Skeletal muscle cell (primary cell): ENCODE measurements at regions not wholly inside any gene's neighbourhood (a gene's known extent, or its start where the extent isn't known, plus 50 kb on each side); places are given as distances from the start of the nearest gene placed in this dataset.
"Not testable (repeated sequence)": the region's sequence is repeated elsewhere in the genome, so short reads cannot be mapped to it uniquely, and the experiment has no call there.

Experiments
- DNase-seq: peaks from one replicate; pipeline ENCODE4 v3.0.0-alpha.2; 2010; ENCODE audit warnings: low read depth
- H3K4me3 ChIP-seq: 2 replicates; pipeline ENCODE4 v1.5.1; 2011; ENCODE audit warnings: low read depth, mild to moderate bottlenecking, control low read depth, low read length, moderate library complexity

DNA sequence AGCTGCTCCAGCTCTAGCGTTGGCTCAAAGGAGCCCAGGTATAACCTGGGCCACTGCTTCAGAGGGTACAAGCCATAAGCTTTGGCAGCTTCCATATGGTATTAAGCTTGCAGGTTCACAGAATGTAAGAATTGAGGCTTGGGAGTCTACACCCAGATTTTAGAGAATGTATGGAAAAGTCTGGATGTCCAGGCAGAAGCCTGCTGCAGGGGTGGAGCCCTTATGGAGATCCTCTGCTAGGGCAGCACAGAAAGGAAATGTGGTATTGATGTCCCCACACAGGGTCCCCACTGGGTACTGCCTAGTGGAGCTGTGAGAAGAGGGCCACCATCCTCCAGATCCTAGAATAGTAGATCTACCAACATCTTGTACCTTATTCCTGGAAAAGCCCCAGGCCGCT lies 626.9 kb downstream of the MAT2B start:
- no peak for DNase-seq
- H3K4me3 ChIP-seq: no peak overlapping the region

GRCh38 chr5:164137095-164137494 lies 631.7 kb downstream of the MAT2B start:
- H3K4me3 ChIP-seq: no peak overlapping the region
- no peak for DNase-seq

DNA sequence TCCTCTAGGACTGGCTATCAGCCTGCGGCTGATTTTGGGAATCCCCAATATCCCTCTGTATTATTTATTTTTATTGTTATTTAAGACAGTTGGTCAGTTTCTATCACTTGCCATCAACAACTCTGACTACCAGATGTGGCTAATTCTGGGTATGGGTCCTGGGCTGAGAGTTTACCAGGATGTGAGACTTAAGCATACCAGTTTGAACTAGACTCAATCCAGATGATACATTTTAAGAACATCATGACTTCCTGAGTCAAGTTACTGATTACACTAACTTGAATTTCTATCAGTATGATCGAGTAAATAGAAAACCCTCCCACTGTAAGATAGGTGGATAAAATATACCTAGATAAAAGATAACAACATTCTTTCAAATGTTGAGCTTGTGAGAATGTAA lies 634.0 kb downstream of the MAT2B start:
- no peak overlapping the region for H3K4me3 ChIP-seq
- no peak for DNase-seq

DNA sequence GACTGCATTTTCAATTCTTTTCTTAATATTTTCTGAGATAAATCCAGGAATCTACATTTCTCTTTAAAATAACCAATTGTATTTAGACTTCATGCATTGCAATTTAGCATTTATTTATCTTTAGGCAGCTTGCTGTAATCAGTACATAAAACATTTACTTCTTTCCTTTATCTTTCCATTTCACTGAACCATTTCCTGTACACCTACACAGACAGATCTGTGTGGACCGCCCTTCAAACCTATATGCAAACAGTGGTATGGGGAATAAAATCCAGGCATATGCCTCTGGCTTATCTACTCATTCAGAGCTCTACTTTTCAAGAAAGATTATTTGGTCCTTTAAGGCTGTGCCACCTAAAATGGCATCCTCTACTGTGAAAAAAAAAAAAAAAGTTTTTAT lies 640.0 kb downstream of the MAT2B start:
- no peak for DNase-seq
- no peak overlapping the region for H3K4me3 ChIP-seq

DNA sequence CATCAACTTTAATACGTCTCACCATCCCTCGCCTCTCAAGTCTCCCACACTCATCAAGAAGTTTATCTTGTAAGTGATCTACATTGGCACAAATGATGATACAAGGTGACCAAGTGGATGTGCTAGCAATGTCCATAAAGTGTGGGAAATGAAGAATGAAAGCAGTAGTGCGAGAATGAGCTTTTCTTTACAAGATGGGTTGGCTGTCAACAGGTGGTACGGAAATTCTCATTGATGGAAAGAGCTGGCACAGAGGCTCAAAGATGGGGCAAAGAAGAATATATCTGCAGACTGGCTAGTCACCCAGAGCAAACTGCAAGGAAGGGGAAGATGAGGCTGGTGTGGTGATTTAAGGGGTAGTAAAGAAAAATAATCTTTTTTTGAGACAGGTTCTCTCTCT lies 640.8 kb downstream of the MAT2B start:
- no peak for DNase-seq
- no peak overlapping the region for H3K4me3 ChIP-seq

DNA sequence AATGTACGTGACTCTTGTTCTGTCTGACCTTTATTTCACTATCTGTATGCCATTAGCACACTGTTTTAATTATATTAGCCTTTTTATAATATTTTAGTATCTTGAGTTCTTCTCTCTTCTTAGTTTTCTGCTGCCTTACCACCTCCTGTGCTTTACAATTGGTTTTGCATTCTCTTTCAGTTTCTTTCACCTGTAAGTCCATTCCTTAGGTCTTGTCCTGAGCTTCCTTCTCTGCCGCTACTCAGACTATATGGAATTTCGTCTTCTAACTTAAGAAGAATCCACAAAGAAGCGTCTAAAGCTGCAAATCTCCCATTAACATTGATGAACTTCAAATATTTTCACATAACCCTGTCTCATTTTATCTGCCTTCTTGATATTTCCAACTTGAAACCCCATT lies 642.9 kb downstream of the MAT2B start:
- no peak for DNase-seq
- H3K4me3 ChIP-seq: no peak overlapping the region

GRCh38 chr5:164152539-164152938 lies 647.1 kb downstream of the MAT2B start:
- not testable (repeated sequence) for H3K4me3 ChIP-seq, DNase-seq

GRCh38 chr5:164153469-164154172 lies 648.2 kb downstream of the MAT2B start:
- no peak overlapping the region for H3K4me3 ChIP-seq
- peak; percentile 36 for DNase-seq

DNA sequence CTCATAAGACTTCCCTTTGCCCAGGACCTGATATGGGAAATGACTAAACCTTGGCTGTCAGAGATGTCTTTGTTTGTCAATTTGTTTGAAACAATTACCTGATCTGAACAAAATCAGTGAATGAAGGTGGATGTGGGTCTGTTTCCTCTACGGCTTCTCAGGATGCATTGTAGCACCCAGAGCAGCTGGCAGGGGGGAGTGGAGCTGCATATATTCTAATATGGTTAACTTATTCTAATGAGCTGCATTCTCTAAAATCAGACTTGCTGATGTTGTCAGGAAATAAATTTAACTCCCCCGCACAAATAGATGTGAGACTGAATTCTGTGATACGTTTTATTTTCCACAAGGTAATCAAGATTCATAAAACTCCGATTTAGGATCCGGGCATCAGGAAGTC lies 665.4 kb downstream of the MAT2B start:
- DNase-seq: no peak

GRCh38 chr5:164175083-164175482 lies 669.7 kb downstream of the MAT2B start:
- H3K4me3 ChIP-seq: no peak overlapping the region
- no peak for DNase-seq

More for the DNA sequence above, 665.4 kb downstream of the MAT2B start:
- H3K4me3 ChIP-seq: no peak overlapping the region

DNA sequence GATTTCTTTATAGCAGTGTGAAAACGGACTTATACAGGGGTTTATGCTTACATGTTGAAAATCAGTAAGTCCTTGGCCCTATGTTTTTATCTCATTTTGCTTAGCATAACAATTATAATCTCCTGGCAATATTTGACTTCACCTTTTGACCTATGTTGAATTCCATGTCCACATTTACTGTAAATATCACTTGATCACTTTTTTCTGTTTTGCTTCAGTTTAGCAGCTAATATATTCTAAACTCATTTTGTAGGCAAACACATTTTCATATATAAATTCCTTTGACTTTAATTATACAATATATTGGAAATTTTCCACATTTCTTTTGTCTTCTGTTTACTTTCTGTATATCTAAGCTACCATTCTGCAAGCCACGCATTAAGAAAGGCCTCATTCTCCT lies 674.0 kb downstream of the MAT2B start:
- DNase-seq: no peak
- no peak overlapping the region for H3K4me3 ChIP-seq

DNA sequence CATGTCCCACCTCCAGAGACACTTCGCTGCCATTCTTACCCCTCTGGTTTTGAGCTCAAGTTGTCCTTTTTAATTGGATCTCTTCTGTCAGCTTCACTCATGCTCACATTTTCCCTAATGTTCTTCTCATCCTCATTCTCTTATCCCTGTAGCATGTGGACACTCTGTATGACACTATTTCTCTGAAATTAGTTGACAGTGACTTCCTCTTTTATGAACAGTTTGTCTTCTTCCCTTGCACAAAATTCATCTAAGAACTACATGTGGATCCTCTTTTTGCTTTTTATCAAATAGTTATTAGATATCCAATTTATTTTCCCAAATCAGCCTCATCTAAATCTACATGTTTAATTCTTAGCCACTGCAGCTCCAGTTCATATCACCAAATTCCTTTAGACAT lies 676.2 kb downstream of the MAT2B start:
- DNase-seq: no peak
- H3K4me3 ChIP-seq: no peak overlapping the region

DNA sequence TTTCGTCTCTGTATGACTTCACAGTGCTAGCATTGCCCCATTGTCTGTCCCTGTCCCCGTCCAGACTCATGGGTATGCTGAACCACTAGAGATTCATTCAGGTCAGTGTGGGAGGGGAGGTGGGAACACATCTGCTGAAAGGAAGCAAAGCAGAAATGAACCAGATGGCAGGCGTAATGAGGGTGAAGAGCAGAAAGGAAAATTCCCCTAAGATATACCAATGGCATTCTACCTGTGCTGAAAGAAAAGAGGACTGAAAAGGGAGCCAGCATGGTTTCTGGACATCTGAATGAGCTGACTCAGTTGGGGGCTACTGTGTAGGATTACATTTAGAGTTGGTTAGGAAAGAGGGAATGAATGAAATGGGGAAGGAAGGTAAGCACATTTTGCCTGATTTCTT lies 678.7 kb downstream of the MAT2B start:
- DNase-seq: no peak
- no peak overlapping the region for H3K4me3 ChIP-seq

- no peak for DNase-seq
- H3K4me3 ChIP-seq: no peak overlapping the region
These were observed 679.6 kb downstream of the MAT2B start for GRCh38 chr5:164185000-164185399.

- DNase-seq: no peak
- H3K4me3 ChIP-seq: no peak overlapping the region
These were observed 681.1 kb downstream of the MAT2B start for GRCh38 chr5:164186550-164186949.

- DNase-seq: no peak
These were observed 682.4 kb downstream of the MAT2B start for GRCh38 chr5:164187785-164188184.

DNA sequence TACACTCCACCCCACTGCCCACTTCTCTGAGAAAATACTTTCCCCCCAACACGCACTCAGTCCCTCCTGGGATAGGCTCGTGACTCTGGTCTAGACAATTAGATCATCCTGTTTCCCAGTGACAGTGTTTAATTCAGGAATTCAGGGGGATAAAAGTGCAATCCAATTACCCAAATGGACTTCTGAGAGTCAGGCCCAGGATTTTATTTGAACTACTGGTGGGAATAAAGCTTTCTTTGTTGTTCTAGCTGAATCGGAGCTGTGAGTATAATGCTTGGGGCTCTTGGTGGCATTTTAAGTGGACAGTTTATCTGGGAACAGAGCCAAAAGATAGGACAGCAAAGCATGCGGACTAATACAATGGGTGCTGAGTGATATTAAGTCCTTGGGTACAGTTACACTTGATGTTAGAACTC lies 683.3 kb downstream of the MAT2B start:
- no peak overlapping the region for H3K4me3 ChIP-seq
- no peak for DNase-seq

More at GRCh38 chr5:164187785-164188184, 682.4 kb downstream of the MAT2B start:
- no peak overlapping the region for H3K4me3 ChIP-seq

DNA sequence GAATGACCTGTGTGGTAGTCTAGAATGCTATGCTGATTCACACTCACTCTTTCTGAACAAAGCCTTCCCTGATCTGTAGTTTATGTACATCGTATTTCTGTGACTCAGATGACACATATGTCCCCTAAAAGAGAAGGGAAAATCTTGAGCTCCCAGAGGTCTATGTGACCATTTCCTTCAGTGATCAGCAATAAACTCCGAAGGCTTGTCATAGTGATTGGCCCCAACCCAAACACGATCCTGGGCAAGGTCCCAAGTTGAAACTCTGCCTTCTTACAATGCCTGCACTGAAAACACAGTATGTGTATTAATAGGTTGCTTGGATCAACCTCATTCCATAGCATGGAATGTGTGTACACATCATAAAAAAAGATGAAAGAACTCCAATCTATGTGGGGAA lies 685.8 kb downstream of the MAT2B start:
- no peak overlapping the region for H3K4me3 ChIP-seq
- peak; percentile 71 for DNase-seq

GRCh38 chr5:164202338-164202737 lies 696.9 kb downstream of the MAT2B start:
- no peak overlapping the region for H3K4me3 ChIP-seq
- DNase-seq: peak; percentile 50

GRCh38 chr5:164203581-164204225 lies 698.3 kb downstream of the MAT2B start:
- no peak overlapping the region for H3K4me3 ChIP-seq
- DNase-seq: no peak

DNA sequence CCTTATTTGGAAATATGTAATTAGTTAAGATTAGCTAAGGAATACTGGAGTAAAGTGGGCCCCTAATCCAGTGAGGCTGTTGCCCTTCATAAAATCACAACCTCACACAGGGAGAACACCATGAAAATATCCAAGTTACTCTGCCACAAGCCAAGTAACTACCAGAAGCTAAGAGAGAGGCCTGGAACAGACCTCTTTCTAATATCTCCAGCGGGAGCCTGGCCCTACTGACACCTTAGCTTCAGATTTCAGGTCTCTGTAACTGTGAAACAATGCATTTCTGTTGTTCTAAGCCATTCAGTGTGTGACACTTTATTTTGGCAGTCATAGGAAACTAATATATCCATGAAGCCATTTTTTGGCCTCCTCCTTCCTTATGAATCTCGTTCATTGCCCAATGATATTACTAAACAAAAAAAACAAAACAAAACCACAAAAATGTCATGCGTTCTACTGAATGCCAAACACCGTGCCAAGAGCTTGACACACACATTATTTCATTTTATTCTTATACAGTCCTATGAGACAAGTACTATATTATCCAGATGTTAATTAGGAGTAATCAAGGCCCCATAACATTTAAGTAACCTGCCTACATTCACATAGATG lies 699.0 kb downstream of the MAT2B start:
- H3K4me3 ChIP-seq: no peak overlapping the region
- DNase-seq: peak; percentile 59
